GM23338 (cell line): ENCODE measurements at regions not wholly inside any gene's neighbourhood (a gene's known extent, or its start where the extent isn't known, plus 50 kb on each side); places are given as distances from the start of the nearest gene placed in this dataset.

Experiments used
- ATAC-seq: fragments of 200-7000 bp; cut with Tn5 transposase; 3 replicates; pipeline ENCODE4 v1.9.1; 2020
- DNase-seq: peaks from one replicate; pipeline ENCODE4 v3.0.0-alpha.2; 2015; ENCODE audit warnings: low spot score
- H2AFZ ChIP-seq: fragments of 200-600 bp; sonication (generic); 2 replicates; pipeline ENCODE4 v1.8.0; 2016; ENCODE audit warnings: antibody characterized with exemption, mild to moderate bottlenecking, moderate library complexity
- H3F3A ChIP-seq: fragments of 200-600 bp; sonication (generic); replicated peaks from 2 replicates; pipeline ENCODE4 v1.8.0; 2017; ENCODE audit warnings: antibody characterized with exemption, mixed run types, low read depth
- H3K27ac ChIP-seq: fragments of 200-600 bp; sonication (generic); 2 replicates; pipeline ENCODE4 v1.6.1; 2016; ENCODE audit warnings: low read depth
- H3K27me3 ChIP-seq: fragments of 200-600 bp; sonication (generic); 2 replicates; pipeline ENCODE4 v1.8.0; 2016; ENCODE audit warnings: mild to moderate bottlenecking, mixed run types, moderate library complexity; ENCODE audit not compliant: insufficient read depth
- H3K36me3 ChIP-seq: fragments of 200-600 bp; sonication (generic); 2 replicates; pipeline ENCODE4 v1.8.0; 2016; ENCODE audit warnings: mild to moderate bottlenecking; ENCODE audit not compliant: insufficient read depth
- H3K4me1 ChIP-seq: fragments of 200-600 bp; sonication (generic); 2 replicates; pipeline ENCODE4 v1.8.0; 2016; ENCODE audit warnings: mild to moderate bottlenecking, moderate library complexity; ENCODE audit not compliant: insufficient read depth
- H3K4me2 ChIP-seq: fragments of 200-600 bp; sonication (generic); 2 replicates; pipeline ENCODE4 v1.7.1; 2017; ENCODE audit warnings: mixed run types
- H3K4me3 ChIP-seq: fragments of 200-600 bp; sonication (generic); 2 replicates; pipeline ENCODE4 v1.6.1; 2016; ENCODE audit warnings: mixed run types
- H3K79me2 ChIP-seq: fragments of 200-600 bp; sonication (generic); replicated peaks from 2 replicates; pipeline ENCODE4 v1.8.0; 2017; ENCODE audit warnings: mild to moderate bottlenecking; ENCODE audit not compliant: insufficient read depth
- H3K9me2 ChIP-seq: fragments of 200-600 bp; sonication (generic); 2 replicates; pipeline ENCODE4 v1.8.0; 2017; ENCODE audit not compliant: insufficient read depth
- H4K20me1 ChIP-seq: fragments of 200-600 bp; sonication (generic); replicated peaks from 2 replicates; pipeline ENCODE4 v1.8.0; 2017; ENCODE audit warnings: mild to moderate bottlenecking; ENCODE audit not compliant: insufficient read depth
- H3K27ac Mint-ChIP-seq: 2 replicates; pipeline ENCODE4 v1.8.0; 2020; ENCODE audit warnings: inconsistent platforms, mild to moderate bottlenecking, moderate library complexity, mixed read lengths
- H3K27me3 Mint-ChIP-seq: 3 replicates; pipeline ENCODE4 v1.8.0; 2022; ENCODE audit warnings: low read depth, mild to moderate bottlenecking, moderate library complexity, mixed read lengths, inconsistent platforms; ENCODE audit not compliant: insufficient read depth, poor library complexity
- H3K36me3 Mint-ChIP-seq: 3 replicates; pipeline ENCODE4 v1.8.0; 2021; ENCODE audit warnings: low read depth, mild to moderate bottlenecking, inconsistent platforms, moderate library complexity, mixed read lengths
- H3K4me1 Mint-ChIP-seq: 3 replicates; pipeline ENCODE4 v1.8.0; 2020; ENCODE audit warnings: mild to moderate bottlenecking, inconsistent platforms, mixed read lengths
- H3K4me3 Mint-ChIP-seq: 3 replicates; pipeline ENCODE4 v1.8.0; 2021; ENCODE audit warnings: moderate library complexity, mild to moderate bottlenecking, inconsistent platforms, mixed read lengths
- H3K9me3 Mint-ChIP-seq: 3 replicates; pipeline ENCODE4 v1.8.0; 2020; ENCODE audit warnings: moderate library complexity, mild to moderate bottlenecking, inconsistent platforms, mixed read lengths
- CREB1 ChIP-seq: fragments of 250-450 bp; sonication (Bioruptor Pico); IDR thresholded peaks from 2 replicates; pipeline ENCODE4 v1.5.0; 2020; ENCODE audit warnings: low read depth, mild to moderate bottlenecking, moderate library complexity
- ETS1 ChIP-seq: IDR thresholded peaks from 2 replicates; pipeline ENCODE4 v1.6.1; 2016; ENCODE audit warnings: antibody characterized with exemption
- EZH2 ChIP-seq: fragments of 200-600 bp; sonication (generic); IDR thresholded peaks from one replicate; pipeline ENCODE4 v1.8.0; 2017; ENCODE audit warnings: antibody characterized with exemption, mild to moderate bottlenecking, low read depth; ENCODE audit not compliant: unreplicated experiment
- EZH2phosphoT487 ChIP-seq: fragments of 200-600 bp; sonication (generic); IDR thresholded peaks from one replicate; pipeline ENCODE4 v1.8.1; 2018; ENCODE audit warnings: antibody characterized with exemption; ENCODE audit not compliant: unreplicated experiment
- NANOG ChIP-seq: IDR thresholded peaks from 2 replicates; pipeline ENCODE4 v1.6.1; 2016; ENCODE audit warnings: antibody characterized with exemption, borderline replicate concordance
- POLR2AphosphoS5 ChIP-seq: IDR thresholded peaks from 2 replicates; pipeline ENCODE4 v1.6.1; 2016; ENCODE audit warnings: antibody characterized with exemption, low read depth
- REST ChIP-seq: IDR thresholded peaks from one replicate; pipeline ENCODE4 v1.6.1; 2018; ENCODE audit warnings: antibody characterized with exemption; ENCODE audit not compliant: unreplicated experiment
- STAT1 ChIP-seq: IDR thresholded peaks from one replicate; pipeline ENCODE4 v1.6.1; 2016; ENCODE audit warnings: antibody characterized with exemption; ENCODE audit not compliant: unreplicated experiment
- ZNF114 ChIP-seq: fragments of 250-450 bp; sonication (Bioruptor Pico); IDR thresholded peaks from 2 replicates; pipeline ENCODE4 v1.5.0; 2020; ENCODE audit warnings: mild to moderate bottlenecking, moderate library complexity
- TF ChIP-seq, protein P1 (sequence below): fragments of 250-450 bp; sonication (Bioruptor Pico); IDR thresholded peaks from 2 replicates; pipeline ENCODE4 v1.5.0; 2020; ENCODE audit warnings: mild to moderate bottlenecking, moderate library complexity

GRCh38 chr14:44771496-44771895 is 190.3 kb downstream of the KLHL28 start:
- Histone ChIP-seq H3K4me3 (no peak overlapping the region), H2AFZ (no peak overlapping the region), H4K20me1 (no peaks in the 10 kb centered on the region), H3K4me1 (no peaks in the 10 kb centered on the region), H3K9me2 (no peaks in the 10 kb centered on the region), H3K4me2 (no peak overlapping the region), H3K27ac (no peak overlapping the region), H3K36me3 (no peaks in the 10 kb centered on the region), H3F3A (no peaks in the 10 kb centered on the region), H3K79me2 (no peaks in the 10 kb centered on the region), H3K27me3 (no peaks in the 10 kb centered on the region)
- Mint-ChIP-seq H3K4me1 (peaks cover 9% of the 10 kb centered on the region), H3K27ac (no peak overlapping the region), H3K9me3 (no peaks in the 10 kb centered on the region), H3K27me3 (no peaks in the 10 kb centered on the region), H3K4me3 (no peak overlapping the region), H3K36me3 (no peaks in the 10 kb centered on the region)
- DNase-seq, result no peak
- no peak for TF ChIP-seq ZNF114 (CRISPR knock-in tag)
- TF ChIP-seq NANOG, result no peak
- TF ChIP-seq EZH2phosphoT487, result no peak
- TF ChIP-seq EZH2, result no peak
- TF ChIP-seq, protein P1, sequence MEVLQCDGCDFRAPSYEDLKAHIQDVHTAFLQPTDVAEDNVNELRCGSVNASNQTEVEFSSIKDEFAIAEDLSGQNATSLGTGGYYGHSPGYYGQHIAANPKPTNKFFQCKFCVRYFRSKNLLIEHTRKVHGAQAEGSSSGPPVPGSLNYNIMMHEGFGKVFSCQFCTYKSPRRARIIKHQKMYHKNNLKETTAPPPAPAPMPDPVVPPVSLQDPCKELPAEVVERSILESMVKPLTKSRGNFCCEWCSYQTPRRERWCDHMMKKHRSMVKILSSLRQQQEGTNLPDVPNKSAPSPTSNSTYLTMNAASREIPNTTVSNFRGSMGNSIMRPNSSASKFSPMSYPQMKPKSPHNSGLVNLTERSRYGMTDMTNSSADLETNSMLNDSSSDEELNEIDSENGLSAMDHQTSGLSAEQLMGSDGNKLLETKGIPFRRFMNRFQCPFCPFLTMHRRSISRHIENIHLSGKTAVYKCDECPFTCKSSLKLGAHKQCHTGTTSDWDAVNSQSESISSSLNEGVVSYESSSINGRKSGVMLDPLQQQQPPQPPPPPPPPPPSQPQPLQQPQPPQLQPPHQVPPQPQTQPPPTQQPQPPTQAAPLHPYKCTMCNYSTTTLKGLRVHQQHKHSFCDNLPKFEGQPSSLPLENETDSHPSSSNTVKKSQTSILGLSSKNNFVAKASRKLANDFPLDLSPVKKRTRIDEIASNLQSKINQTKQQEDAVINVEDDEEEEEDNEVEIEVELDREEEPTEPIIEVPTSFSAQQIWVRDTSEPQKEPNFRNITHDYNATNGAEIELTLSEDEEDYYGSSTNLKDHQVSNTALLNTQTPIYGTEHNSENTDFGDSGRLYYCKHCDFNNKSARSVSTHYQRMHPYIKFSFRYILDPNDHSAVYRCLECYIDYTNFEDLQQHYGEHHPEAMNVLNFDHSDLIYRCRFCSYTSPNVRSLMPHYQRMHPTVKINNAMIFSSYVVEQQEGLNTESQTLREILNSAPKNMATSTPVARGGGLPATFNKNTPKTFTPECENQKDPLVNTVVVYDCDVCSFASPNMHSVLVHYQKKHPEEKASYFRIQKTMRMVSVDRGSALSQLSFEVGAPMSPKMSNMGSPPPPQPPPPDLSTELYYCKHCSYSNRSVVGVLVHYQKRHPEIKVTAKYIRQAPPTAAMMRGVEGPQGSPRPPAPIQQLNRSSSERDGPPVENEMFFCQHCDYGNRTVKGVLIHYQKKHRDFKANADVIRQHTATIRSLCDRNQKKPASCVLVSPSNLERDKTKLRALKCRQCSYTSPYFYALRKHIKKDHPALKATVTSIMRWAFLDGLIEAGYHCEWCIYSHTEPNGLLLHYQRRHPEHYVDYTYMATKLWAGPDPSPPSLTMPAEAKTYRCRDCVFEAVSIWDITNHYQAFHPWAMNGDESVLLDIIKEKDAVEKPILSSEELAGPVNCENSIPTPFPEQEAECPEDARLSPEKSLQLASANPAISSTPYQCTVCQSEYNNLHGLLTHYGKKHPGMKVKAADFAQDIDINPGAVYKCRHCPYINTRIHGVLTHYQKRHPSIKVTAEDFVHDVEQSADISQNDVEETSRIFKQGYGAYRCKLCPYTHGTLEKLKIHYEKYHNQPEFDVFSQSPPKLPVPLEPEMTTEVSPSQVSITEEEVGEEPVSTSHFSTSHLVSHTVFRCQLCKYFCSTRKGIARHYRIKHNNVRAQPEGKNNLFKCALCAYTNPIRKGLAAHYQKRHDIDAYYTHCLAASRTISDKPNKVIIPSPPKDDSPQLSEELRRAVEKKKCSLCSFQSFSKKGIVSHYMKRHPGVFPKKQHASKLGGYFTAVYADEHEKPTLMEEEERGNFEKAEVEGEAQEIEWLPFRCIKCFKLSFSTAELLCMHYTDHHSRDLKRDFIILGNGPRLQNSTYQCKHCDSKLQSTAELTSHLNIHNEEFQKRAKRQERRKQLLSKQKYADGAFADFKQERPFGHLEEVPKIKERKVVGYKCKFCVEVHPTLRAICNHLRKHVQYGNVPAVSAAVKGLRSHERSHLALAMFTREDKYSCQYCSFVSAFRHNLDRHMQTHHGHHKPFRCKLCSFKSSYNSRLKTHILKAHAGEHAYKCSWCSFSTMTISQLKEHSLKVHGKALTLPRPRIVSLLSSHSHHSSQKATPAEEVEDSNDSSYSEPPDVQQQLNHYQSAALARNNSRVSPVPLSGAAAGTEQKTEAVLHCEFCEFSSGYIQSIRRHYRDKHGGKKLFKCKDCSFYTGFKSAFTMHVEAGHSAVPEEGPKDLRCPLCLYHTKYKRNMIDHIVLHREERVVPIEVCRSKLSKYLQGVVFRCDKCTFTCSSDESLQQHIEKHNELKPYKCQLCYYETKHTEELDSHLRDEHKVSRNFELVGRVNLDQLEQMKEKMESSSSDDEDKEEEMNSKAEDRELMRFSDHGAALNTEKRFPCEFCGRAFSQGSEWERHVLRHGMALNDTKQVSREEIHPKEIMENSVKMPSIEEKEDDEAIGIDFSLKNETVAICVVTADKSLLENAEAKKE (CRISPR knock-in tag), result no peak
- no peak for TF ChIP-seq POLR2AphosphoS5
- TF ChIP-seq REST, result no peak
- TF ChIP-seq CREB1 (CRISPR knock-in tag), result no peak
- no peak for TF ChIP-seq STAT1
- TF ChIP-seq ETS1, result no peak
- no peak for ATAC-seq
